MM.1S (cell line): ENCODE measurements at regions not wholly inside any gene's neighbourhood (a gene's known extent, or its start where the extent isn't known, plus 50 kb on each side); places are given as distances from the start of the nearest gene placed in this dataset.

Experiments
- EZH2 ChIP-seq: fragments of 300-600 bp; sonication (generic); optimal IDR thresholded peaks from 2 replicates; pipeline ENCODE3; 2017; ENCODE audit warnings: low read depth, mild to moderate bottlenecking, antibody characterized with exemption, low read length, mixed read lengths
- TF ChIP-seq, protein P1 (sequence below): fragments of 300-600 bp; sonication (generic); IDR thresholded peaks from 2 replicates; pipeline ENCODE4 v1.5.1; 2016; ENCODE audit warnings: antibody characterized with exemption, low read length, mixed read lengths

DNA sequence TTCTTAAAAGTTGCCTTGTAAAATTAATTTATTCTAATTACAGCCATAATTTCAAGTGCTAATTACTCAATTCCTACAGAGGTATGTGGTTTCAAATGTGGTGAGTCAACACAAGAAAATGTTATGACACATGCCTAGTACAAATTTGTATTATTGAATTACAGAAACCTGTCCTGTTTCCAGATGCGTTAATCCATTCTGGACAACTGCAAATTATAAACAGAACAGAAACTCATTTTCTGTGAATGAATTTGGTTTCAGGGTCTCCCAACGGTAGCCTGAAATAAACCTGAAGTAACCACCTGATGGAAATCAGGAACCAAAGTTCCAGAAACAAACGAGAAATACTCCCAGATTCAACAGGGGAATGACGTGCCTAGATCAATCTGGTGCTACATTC, 328.6 kb upstream of the F9 start:
- TF ChIP-seq, protein P1, sequence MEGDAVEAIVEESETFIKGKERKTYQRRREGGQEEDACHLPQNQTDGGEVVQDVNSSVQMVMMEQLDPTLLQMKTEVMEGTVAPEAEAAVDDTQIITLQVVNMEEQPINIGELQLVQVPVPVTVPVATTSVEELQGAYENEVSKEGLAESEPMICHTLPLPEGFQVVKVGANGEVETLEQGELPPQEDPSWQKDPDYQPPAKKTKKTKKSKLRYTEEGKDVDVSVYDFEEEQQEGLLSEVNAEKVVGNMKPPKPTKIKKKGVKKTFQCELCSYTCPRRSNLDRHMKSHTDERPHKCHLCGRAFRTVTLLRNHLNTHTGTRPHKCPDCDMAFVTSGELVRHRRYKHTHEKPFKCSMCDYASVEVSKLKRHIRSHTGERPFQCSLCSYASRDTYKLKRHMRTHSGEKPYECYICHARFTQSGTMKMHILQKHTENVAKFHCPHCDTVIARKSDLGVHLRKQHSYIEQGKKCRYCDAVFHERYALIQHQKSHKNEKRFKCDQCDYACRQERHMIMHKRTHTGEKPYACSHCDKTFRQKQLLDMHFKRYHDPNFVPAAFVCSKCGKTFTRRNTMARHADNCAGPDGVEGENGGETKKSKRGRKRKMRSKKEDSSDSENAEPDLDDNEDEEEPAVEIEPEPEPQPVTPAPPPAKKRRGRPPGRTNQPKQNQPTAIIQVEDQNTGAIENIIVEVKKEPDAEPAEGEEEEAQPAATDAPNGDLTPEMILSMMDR: no peak
- TF ChIP-seq EZH2: no peak
